ENCODE measurements at regions not wholly inside any gene's neighbourhood (a gene's known extent, or its start where the extent isn't known, plus 50 kb on each side); places are given as distances from the start of the nearest gene placed in this dataset.

- no peak overlapping the region for H2BK15ac ChIP-seq (ENCODE audit: low read depth, low read length)
- no peak overlapping the region for H2BK20ac ChIP-seq (ENCODE audit: low read depth, low read length)
- no CpG with 5 or more reads among the region's 2 CpGs for WGBS, 2 experiments (ENCODE audit: extremely low coverage in 2 of 2, insufficient read length in 1 of 2)
- no peak overlapping the region for H3K18ac ChIP-seq (ENCODE audit: low read depth, low read length)
- ATAC-seq (ENCODE audit: low read depth) (no peak), DNase-seq (no peak)
- H3K36me3 ChIP-seq (ENCODE audit: control insufficient read depth, insufficient read depth, low read length): no peaks in the 10 kb centered on the region
- H4K20me1 ChIP-seq (ENCODE audit: insufficient read depth, low read length): no peaks in the 10 kb centered on the region
- H2BK5ac ChIP-seq (ENCODE audit: low read depth, low read length, poor library complexity, severe bottlenecking): no peak overlapping the region
- no peak overlapping the region for H2AK5ac ChIP-seq (ENCODE audit: low read depth, low read length)
- no peak overlapping the region for H4K8ac ChIP-seq (ENCODE audit: low read depth in 2 of 2, low read length in 2 of 2)
- 0 out of 2 replicates have a peak, but pooled peaks cover 2% of the 10 kb centered on the region for H3K9me3 ChIP-seq (ENCODE audit: control insufficient read depth, insufficient read depth, low read length)
- no peak overlapping the region for H2BK120ac ChIP-seq (ENCODE audit: low read depth, low read length)
- BruUV-seq (replicated peaks): no TSS peak
- no peak overlapping the region for H3K4me2 ChIP-seq (ENCODE audit: low read depth, low read length)
- in situ Hi-C loops (cut with MboI; ENCODE audit: low sequenced_read_pairs) (no loop called here), dilution Hi-C loops (cut with HindIII; ENCODE audit: low sequenced_read_pairs, unreplicated experiment) (no loop called here), intact Hi-C loops (cut with micrococcal nuclease) (no loop called here)
- H3K23ac ChIP-seq (ENCODE audit: low read depth, low read length): no peak overlapping the region
- no peak overlapping the region for H3K27ac ChIP-seq (ENCODE audit: insufficient read depth, low read length)
- H3K27me3 ChIP-seq (ENCODE audit: control insufficient read depth, insufficient read depth, low read length): no peaks in the 10 kb centered on the region
- H2AK9ac ChIP-seq (replicated peaks; ENCODE audit: low read depth, low read length, poor library complexity): no peak overlapping the region
- H3K9ac ChIP-seq (ENCODE audit: low read depth, low read length): no peak overlapping the region
- H3K9me1 ChIP-seq (ENCODE audit: insufficient read depth, low read length): no peaks in the 10 kb centered on the region
- H3K4ac ChIP-seq (ENCODE audit: low read depth, low read length): no peak overlapping the region
- POLR2A ChIA-PET (ENCODE audit: unreplicated experiment): no interaction called here
- no peak overlapping the region for H3K14ac ChIP-seq (replicated peaks; ENCODE audit: low read depth, low read length)
- CTCF ChIA-PET: no interaction called here
- H3K4me1 ChIP-seq (ENCODE audit: control insufficient read depth, insufficient read depth, low read length): no peaks in the 10 kb centered on the region
- no peaks in the 10 kb centered on the region for H3K79me1 ChIP-seq (ENCODE audit: low read depth in 1 of 2, low read length in 2 of 2)
- no peak overlapping the region for H2AFZ ChIP-seq (replicated peaks; ENCODE audit: low read length, poor library complexity)
- no peak overlapping the region for H3K4me3 ChIP-seq (ENCODE audit: insufficient read depth, low read depth, low read length)
- no peak overlapping the region for H3K56ac ChIP-seq (ENCODE audit: extremely low read depth, insufficient read depth, low read length)
- no peak overlapping the region for H4K91ac ChIP-seq (ENCODE audit: insufficient read depth, low read depth, low read length)
- TF ChIP-seq BHLHE40 (IDR thresholded peaks at IDR 0.05; ENCODE audit: low read depth, low read length) (no peak), RCOR1 (IDR thresholded peaks at IDR 0.05; ENCODE audit: insufficient replicate concordance, low read length) (no peak), CEBPB (IDR thresholded peaks at IDR 0.05; ENCODE audit: low read depth, low read length) (no peak), RFX5 (IDR thresholded peaks at IDR 0.05; ENCODE audit: low read depth, low read length) (no peak), MXI1 (IDR thresholded peaks at IDR 0.05; ENCODE audit: borderline replicate concordance, low read depth, low read length) (no peak), NFE2L2 (IDR thresholded peaks at IDR 0.05; ENCODE audit: low read depth, low read length) (no peak), MAFK (IDR thresholded peaks at IDR 0.05; ENCODE audit: low read depth, low read length) (no peak), MAZ (IDR thresholded peaks at IDR 0.05; ENCODE audit: borderline replicate concordance, low read depth, low read length) (no peak), SMC3 (IDR thresholded peaks at IDR 0.05; ENCODE audit: low read depth, low read length) (no peak), FOS (IDR thresholded peaks at IDR 0.05; ENCODE audit: low read depth, low read length) (no peak), POLR2A (IDR thresholded peaks at IDR 0.05; ENCODE audit: low read depth, low read length) (no peak)
- TF ChIP-seq, protein P1, sequence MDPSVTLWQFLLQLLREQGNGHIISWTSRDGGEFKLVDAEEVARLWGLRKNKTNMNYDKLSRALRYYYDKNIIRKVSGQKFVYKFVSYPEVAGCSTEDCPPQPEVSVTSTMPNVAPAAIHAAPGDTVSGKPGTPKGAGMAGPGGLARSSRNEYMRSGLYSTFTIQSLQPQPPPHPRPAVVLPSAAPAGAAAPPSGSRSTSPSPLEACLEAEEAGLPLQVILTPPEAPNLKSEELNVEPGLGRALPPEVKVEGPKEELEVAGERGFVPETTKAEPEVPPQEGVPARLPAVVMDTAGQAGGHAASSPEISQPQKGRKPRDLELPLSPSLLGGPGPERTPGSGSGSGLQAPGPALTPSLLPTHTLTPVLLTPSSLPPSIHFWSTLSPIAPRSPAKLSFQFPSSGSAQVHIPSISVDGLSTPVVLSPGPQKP (IDR thresholded peaks at IDR 0.05; ENCODE audit: borderline replicate concordance, low read depth, low read length): no peak
- TF ChIP-seq, protein P2, sequence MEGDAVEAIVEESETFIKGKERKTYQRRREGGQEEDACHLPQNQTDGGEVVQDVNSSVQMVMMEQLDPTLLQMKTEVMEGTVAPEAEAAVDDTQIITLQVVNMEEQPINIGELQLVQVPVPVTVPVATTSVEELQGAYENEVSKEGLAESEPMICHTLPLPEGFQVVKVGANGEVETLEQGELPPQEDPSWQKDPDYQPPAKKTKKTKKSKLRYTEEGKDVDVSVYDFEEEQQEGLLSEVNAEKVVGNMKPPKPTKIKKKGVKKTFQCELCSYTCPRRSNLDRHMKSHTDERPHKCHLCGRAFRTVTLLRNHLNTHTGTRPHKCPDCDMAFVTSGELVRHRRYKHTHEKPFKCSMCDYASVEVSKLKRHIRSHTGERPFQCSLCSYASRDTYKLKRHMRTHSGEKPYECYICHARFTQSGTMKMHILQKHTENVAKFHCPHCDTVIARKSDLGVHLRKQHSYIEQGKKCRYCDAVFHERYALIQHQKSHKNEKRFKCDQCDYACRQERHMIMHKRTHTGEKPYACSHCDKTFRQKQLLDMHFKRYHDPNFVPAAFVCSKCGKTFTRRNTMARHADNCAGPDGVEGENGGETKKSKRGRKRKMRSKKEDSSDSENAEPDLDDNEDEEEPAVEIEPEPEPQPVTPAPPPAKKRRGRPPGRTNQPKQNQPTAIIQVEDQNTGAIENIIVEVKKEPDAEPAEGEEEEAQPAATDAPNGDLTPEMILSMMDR (conservative IDR thresholded peaks at IDR 0.05; ENCODE audit: low read depth, low read length): no peak
- TF ChIP-seq, protein P3, sequence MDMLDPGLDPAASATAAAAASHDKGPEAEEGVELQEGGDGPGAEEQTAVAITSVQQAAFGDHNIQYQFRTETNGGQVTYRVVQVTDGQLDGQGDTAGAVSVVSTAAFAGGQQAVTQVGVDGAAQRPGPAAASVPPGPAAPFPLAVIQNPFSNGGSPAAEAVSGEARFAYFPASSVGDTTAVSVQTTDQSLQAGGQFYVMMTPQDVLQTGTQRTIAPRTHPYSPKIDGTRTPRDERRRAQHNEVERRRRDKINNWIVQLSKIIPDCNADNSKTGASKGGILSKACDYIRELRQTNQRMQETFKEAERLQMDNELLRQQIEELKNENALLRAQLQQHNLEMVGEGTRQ (IDR thresholded peaks at IDR 0.05; ENCODE audit: low read depth, low read length): no peak
- no peak overlapping the region for H4K5ac ChIP-seq (ENCODE audit: low read depth, low read length)
Observed at GRCh38 chr7:145779140-145779539, 337.5 kb upstream of the CNTNAP2 start.

Data from IMR-90 (cell line).